GM12864 (cell line): ENCODE measurements at regions not wholly inside any gene's neighbourhood (a gene's known extent, or its start where the extent isn't known, plus 50 kb on each side); places are given as distances from the start of the nearest gene placed in this dataset.

ENCODE experiments used
- DNase-seq: peaks from one replicate; pipeline ENCODE4 v3.0.0-alpha.2; 2011; ENCODE audit warnings: low read depth
- H3K4me3 ChIP-seq: 2 replicates; pipeline ENCODE4 v1.5.1; 2011; ENCODE audit warnings: mild to moderate bottlenecking, low read depth, low read length, control low read depth
- TF ChIP-seq, protein P1 (sequence below): IDR thresholded peaks from 2 replicates; pipeline ENCODE4 v1.5.1; 2011; ENCODE audit warnings: low read depth, mild to moderate bottlenecking, moderate library complexity, low read length, control low read depth, inconsistent platforms; ENCODE audit errors: missing control alignments

DNA sequence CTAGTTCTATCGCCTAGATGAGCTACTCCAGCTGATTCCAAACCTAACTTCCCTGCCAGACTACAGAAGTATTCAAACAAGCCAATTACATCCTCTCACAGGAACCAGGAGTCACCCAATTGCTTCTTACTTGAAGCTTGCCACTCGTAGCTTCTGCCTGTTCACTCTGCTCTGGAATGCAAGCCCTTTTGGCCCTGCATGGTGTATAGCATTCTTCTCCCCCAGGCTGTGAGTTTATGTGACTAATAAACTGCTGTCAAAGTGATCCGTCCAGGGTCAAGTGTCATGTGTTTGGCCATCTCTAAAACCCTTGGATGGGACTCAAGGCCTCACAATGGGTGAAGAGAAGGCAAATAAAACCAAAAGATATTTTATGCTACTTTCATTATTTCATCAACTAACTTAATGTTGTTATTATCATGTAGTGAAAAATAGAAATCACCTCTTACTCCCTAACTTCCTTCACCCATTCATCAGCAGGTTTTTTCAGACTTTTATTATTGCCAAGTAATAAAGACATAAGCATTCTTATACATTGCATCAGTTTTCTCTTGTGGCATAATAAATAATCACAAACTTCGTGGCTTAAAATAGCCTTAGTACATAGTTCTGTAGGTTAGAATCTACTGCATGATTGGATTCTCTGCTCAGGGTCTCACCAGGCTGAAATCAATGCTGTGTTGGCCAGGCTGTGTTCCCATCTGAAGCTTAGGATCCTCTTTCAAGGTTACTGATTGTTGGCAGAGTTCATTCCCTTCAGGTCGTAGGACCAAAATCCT lies 1981.7 kb upstream of the FLRT2 start:
- no peak overlapping the region for H3K4me3 ChIP-seq
- no peak for DNase-seq
- TF ChIP-seq, protein P1, sequence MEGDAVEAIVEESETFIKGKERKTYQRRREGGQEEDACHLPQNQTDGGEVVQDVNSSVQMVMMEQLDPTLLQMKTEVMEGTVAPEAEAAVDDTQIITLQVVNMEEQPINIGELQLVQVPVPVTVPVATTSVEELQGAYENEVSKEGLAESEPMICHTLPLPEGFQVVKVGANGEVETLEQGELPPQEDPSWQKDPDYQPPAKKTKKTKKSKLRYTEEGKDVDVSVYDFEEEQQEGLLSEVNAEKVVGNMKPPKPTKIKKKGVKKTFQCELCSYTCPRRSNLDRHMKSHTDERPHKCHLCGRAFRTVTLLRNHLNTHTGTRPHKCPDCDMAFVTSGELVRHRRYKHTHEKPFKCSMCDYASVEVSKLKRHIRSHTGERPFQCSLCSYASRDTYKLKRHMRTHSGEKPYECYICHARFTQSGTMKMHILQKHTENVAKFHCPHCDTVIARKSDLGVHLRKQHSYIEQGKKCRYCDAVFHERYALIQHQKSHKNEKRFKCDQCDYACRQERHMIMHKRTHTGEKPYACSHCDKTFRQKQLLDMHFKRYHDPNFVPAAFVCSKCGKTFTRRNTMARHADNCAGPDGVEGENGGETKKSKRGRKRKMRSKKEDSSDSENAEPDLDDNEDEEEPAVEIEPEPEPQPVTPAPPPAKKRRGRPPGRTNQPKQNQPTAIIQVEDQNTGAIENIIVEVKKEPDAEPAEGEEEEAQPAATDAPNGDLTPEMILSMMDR: no peak

GRCh38 chr14:83556065-83556464 lies 1973.9 kb upstream of the FLRT2 start:
- no peak for DNase-seq
- H3K4me3 ChIP-seq: no peak overlapping the region
- TF ChIP-seq, protein P1: no peak

DNA sequence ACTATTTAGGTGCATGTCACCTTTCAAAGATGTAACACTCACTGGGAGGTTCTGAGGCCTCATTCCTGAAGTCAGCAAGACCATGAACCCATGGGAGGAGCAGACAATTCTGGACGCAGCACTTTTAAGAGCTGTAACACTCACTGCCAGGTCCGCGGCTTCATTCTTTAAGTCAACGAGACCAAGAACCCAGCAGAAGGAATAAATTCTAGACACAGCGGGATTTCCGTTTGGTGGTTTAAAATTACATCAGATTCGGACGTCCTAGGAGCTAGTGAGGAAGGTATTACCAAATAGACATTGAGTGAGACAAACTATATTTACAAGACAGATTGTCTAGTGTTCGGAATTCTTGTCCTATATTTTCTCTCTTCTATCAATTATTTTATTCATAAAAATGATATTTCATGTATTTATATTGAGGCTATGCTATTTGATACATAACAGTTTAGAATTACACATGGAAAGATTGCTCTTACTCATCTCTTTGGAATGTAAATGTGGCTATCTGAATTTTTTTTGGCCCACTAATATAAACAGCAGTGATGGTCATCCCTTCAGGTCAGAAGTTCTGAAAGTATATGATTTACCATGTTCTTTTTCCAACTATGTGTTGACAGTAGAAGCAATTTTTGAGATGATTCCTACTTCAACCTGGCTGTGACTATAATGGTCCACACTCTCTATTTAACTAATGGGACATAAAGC lies 1973.0 kb upstream of the FLRT2 start:
- no peak for DNase-seq
- TF ChIP-seq, protein P1: no peak
- no peak overlapping the region for H3K4me3 ChIP-seq

DNA sequence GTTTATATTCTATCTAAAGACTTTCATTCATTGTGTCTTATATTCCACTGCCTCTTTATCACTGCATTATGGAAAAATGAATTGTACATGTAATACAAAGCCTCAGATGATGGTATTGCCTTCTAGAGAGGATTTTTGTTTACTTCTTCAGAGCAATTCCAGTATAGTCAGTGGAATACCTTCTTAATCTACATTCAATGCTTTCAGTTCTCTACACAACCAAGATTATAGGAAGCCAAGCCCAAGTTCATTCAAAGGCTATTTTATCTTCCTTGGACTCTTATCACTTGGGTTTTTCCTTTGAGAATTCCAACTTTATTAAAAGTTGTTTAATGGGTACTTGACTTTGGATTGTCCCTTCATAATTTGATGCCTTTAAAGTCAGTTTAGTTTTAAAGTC lies 1971.0 kb upstream of the FLRT2 start:
- DNase-seq: no peak
- H3K4me3 ChIP-seq: no peak overlapping the region
- TF ChIP-seq, protein P1: no peak

DNA sequence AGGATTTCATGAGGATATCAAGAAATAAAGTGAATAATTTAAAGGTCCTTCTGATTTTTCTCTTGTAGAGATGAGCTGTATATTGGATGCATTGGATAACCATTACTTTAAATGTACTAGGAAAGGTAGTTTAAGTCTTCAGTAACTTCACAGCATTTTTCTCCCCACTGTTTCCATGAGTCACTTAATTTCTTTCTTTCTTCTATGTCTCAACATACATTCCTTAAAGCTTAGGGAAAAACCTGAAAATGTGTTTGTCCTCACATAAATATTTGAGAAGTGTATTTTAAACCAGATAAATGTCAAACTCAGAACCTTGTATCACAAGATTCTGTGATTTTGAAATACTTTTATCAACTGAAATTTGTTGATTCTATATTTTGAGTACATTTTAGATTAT lies 1970.2 kb upstream of the FLRT2 start:
- TF ChIP-seq, protein P1: no peak
- DNase-seq: no peak
- no peak overlapping the region for H3K4me3 ChIP-seq

DNA sequence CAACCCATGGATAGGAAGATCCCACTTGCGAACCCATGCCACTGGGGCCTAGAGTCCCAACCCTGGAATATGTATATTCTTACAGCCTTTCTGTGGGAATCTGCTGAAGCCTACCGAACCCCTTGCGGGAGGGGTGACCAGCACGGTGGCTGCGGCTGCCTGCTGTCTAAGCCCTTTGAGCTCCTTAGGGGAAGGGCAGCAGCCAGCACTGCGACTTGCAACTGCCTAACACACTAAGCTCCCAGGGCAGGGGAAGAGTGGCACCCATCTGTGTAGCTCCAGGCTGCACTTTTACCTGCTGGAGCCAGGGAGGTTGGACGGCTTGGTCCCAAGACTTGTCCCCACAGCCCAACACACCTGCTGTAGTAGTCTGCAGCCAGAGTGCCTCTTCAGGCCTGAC lies 1968.7 kb upstream of the FLRT2 start:
- TF ChIP-seq, protein P1: no peak
- no peak for DNase-seq
- H3K4me3 ChIP-seq: no peak overlapping the region

- H3K4me3 ChIP-seq: no peak overlapping the region
- TF ChIP-seq, protein P1: no peak
- no peak for DNase-seq
Observed at GRCh38 chr14:83566567-83566966, 1963.4 kb upstream of the FLRT2 start.
